K562 (cell line): ENCODE measurements at regions not wholly inside any gene's neighbourhood (a gene's known extent, or its start where the extent isn't known, plus 50 kb on each side); places are given as distances from the start of the nearest gene placed in this dataset.

ENCODE experiments used
- ATAC-seq: fragments of 200-7000 bp; cut with Tn5 transposase; 3 replicates; pipeline ENCODE4 v1.9.1; 2020; ENCODE audit warnings: moderate library complexity
- BruUV-seq: library from RNA; stranded (reverse); fragments of 400-500 nt; replicated peaks from 2 replicates; lab custom pipeline; 2021; lab: Mats Ljungman, UMichigan
- CTCF ChIA-PET: fragments of 300-600 bp; formaldehyde crosslinking; extraction: SDS; loops from one replicate; lab custom pipeline; 2021; ENCODE audit warnings: low intra/inter-chr PET ratio; lab: Yijun Ruan, JAX
- POLR2A ChIA-PET: fragments of 300-600, 350-650 bp; sonication (Branson Sonifier 250); formaldehyde crosslinking; extraction: SDS; loops from one replicate; lab custom pipeline; 2021; ENCODE audit warnings: antibody characterized with exemption, inconsistent platforms; lab: Yijun Ruan, JAX
- DNase-seq, 4 experiments: peaks; one replicate each; pipeline versions ENCODE4 v3.0.0 to v3.0.0-alpha.2; 2011 to 2018; ENCODE audit warnings: low spot score in 3 of 4, mixed read lengths in 3 of 4; ENCODE audit errors: extremely low read depth in 1 of 4
- FAIRE-seq: peaks from 2 replicates; lab custom pipeline; 2011; peaks lifted over from hg19 to GRCh38; lab: Jason Lieb, UNC
- H2AFZ ChIP-seq: 2 replicates; pipeline ENCODE4 v1.6.0; 2011; ENCODE audit warnings: low read depth, low read length, control low read depth, inconsistent platforms
- H3K27ac ChIP-seq: fragments of 200-600 bp; 3 replicates; pipeline ENCODE4 v1.8.0; 2011; ENCODE audit warnings: low read depth, mild to moderate bottlenecking, control low read depth, inconsistent platforms, low read length, moderate library complexity, mixed read lengths; ENCODE audit errors: extremely low read depth
- H3K27me3 ChIP-seq, 2 experiments: fragments of 300-600 bp in 1 of 2; 2 replicates in 1 of 2; 3 replicates in 1 of 2; pipeline versions ENCODE4 v1.6.0 to v1.8.0; 2011; ENCODE audit warnings: inconsistent platforms in 2 of 2, low read length in 2 of 2, mild to moderate bottlenecking in 1 of 2, mixed read lengths in 1 of 2, moderate library complexity in 1 of 2; ENCODE audit not compliant: control insufficient read depth in 2 of 2, insufficient read depth in 2 of 2
- H3K36me3 ChIP-seq: fragments of 300-600 bp; 3 replicates; pipeline ENCODE4 v1.8.0; 2011; ENCODE audit warnings: mild to moderate bottlenecking, low read length, inconsistent platforms; ENCODE audit not compliant: control insufficient read depth, insufficient read depth
- H3K4me1 ChIP-seq, 2 experiments: fragments of 200-600 bp in 1 of 2; replicated peaks in 1 of 2; 2 replicates in 1 of 2; 3 replicates in 1 of 2; pipeline versions ENCODE4 v1.5.1 to v1.8.0; 2011; ENCODE audit warnings: inconsistent platforms in 2 of 2, low read length in 2 of 2, mild to moderate bottlenecking in 1 of 2, mixed read lengths in 1 of 2, moderate library complexity in 1 of 2; ENCODE audit not compliant: control insufficient read depth in 2 of 2, insufficient read depth in 2 of 2
- H3K4me2 ChIP-seq: 2 replicates; pipeline ENCODE4 v1.6.1; 2011; ENCODE audit warnings: low read length, control low read depth, inconsistent platforms, mixed read lengths; ENCODE audit not compliant: insufficient read depth
- H3K4me3 ChIP-seq: fragments of 200-600 bp; sonication (generic), shearing (Covaris generic); 2 replicates; pipeline ENCODE4 v1.5.1; 2016; ENCODE audit warnings: control low read depth, inconsistent platforms
- H3K79me2 ChIP-seq: fragments of 200-600 bp; 3 replicates; pipeline ENCODE4 v1.8.0; 2011; ENCODE audit warnings: low read length, inconsistent platforms; ENCODE audit not compliant: control insufficient read depth, insufficient read depth
- H3K9ac ChIP-seq, 2 experiments: 2 replicates each; pipeline versions ENCODE4 v1.6.0 to v1.6.1; 2011; ENCODE audit warnings: low read depth in 2 of 2, low read length in 2 of 2, control low read depth in 1 of 2, inconsistent platforms in 1 of 2, mild to moderate bottlenecking in 1 of 2, mixed read lengths in 1 of 2; ENCODE audit not compliant: insufficient read depth in 1 of 2
- H3K9me1 ChIP-seq: one replicate; pipeline ENCODE4 v1.6.0; 2011; ENCODE audit warnings: inconsistent platforms, mild to moderate bottlenecking, low read length, moderate library complexity; ENCODE audit not compliant: control insufficient read depth, insufficient read depth
- H3K9me3 ChIP-seq: replicated peaks from 2 replicates; pipeline ENCODE4 v1.5.1; 2011; ENCODE audit warnings: low read depth, low read length, inconsistent platforms; ENCODE audit not compliant: control insufficient read depth, insufficient read depth
- H4K20me1 ChIP-seq: replicated peaks from 2 replicates; pipeline ENCODE4 v1.6.1; 2011; ENCODE audit warnings: low read length, inconsistent platforms, mixed read lengths; ENCODE audit not compliant: control insufficient read depth, insufficient read depth
- CCNT2 ChIP-seq: IDR thresholded peaks from 2 replicates; pipeline ENCODE4 v1.6.1; 2011; ENCODE audit warnings: borderline replicate concordance, low read depth, mild to moderate bottlenecking, moderate library complexity, mixed read lengths, low read length; ENCODE audit not compliant: insufficient read length; ENCODE audit errors: extremely low read depth
- CSDE1 ChIP-seq, 2 experiments: fragments of 450-650 bp; IDR thresholded peaks; 2 replicates each; pipeline ENCODE4 v1.6.1; 2016; ENCODE audit warnings: mild to moderate bottlenecking in 1 of 2
- JUNB ChIP-seq: fragments of 450-650 bp; formaldehyde crosslinking; conservative IDR thresholded peaks from 2 replicates; pipeline ENCODE4 v1.4.0; 2020; ENCODE audit warnings: mild to moderate bottlenecking
- POLR2H ChIP-seq: IDR thresholded peaks from 2 replicates; pipeline ENCODE4 v1.6.1; 2016; ENCODE audit warnings: missing genetic modification characterization, low read depth, mild to moderate bottlenecking, control low read depth, missing compliant biosample characterization, moderate library complexity
- RHOXF2B ChIP-seq: fragments of 250-450 bp; sonication (Bioruptor Pico); conservative IDR thresholded peaks from 2 replicates; pipeline ENCODE4 v1.5.1; 2021
- WHSC1 ChIP-seq: IDR thresholded peaks from one replicate; pipeline ENCODE4 v1.6.1; 2012; ENCODE audit warnings: low read length, control low read depth, inconsistent platforms
- ZNF79 ChIP-seq: fragments of 250-450 bp; sonication (Bioruptor Pico); IDR thresholded peaks from 2 replicates; pipeline ENCODE4 v1.4.0; 2020; ENCODE audit warnings: low read depth, mild to moderate bottlenecking, moderate library complexity
- in situ Hi-C: fragments of 300-500 bp; cut with MboI; formaldehyde crosslinking; loops from 4 replicates; pipeline ENCODE4 v1.15.0; 2018; ENCODE audit warnings: inconsistent platforms, mixed read lengths
- intact Hi-C: fragments of 100-400 bp; cut with micrococcal nuclease; formaldehyde crosslinking; loops from 2 replicates; pipeline ENCODE4 v1.14.2; 2022
- TF ChIP-seq, protein P1 (sequence below): sonication (generic); formaldehyde crosslinking; IDR thresholded peaks from 2 replicates; pipeline ENCODE4 v1.8.0; 2022; ENCODE audit warnings: missing genetic modification reagents, mild to moderate bottlenecking, borderline replicate concordance

DNA sequence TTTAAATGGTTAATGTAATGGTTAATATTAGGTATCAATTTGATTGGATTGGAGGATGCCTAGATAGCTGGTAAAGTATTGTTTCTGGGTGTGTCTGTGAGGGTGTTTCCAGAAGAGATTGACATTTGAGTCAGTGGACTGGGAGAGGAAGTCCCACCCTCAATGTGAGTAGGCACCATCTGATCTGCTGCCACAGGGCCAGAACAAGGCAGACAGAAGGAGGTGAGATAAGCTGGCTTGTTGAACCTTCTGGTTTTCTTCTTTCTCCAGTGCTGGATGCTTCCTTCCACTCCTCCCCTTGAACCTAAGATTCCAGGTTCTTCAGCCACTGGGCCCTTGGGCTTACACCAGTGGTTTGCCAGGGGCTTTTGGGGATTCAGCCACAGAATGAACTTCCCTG, 756.5 kb upstream of the LRFN5 start:
- Histone ChIP-seq H3K4me1 (no peaks in the 10 kb centered on the region), H4K20me1 (no peaks in the 10 kb centered on the region), H3K9me3 (no peaks in the 10 kb centered on the region), H3K36me3 (no peaks in the 10 kb centered on the region), H3K4me2 (no peak overlapping the region), H3K9ac (no peak overlapping the region), H3K9me1 (no peaks in the 10 kb centered on the region)
- ATAC-seq: no peak
- POLR2A ChIA-PET: no interaction called here
- no peak for FAIRE-seq
- no peak for TF ChIP-seq CCNT2
- TF ChIP-seq ZNF79 (CRISPR knock-in tag): no peak
- no peak for TF ChIP-seq RHOXF2B (CRISPR knock-in tag)
- TF ChIP-seq CSDE1 (IDR thresholded peaks at IDR 0.05): no peak
- TF ChIP-seq, protein P1, sequence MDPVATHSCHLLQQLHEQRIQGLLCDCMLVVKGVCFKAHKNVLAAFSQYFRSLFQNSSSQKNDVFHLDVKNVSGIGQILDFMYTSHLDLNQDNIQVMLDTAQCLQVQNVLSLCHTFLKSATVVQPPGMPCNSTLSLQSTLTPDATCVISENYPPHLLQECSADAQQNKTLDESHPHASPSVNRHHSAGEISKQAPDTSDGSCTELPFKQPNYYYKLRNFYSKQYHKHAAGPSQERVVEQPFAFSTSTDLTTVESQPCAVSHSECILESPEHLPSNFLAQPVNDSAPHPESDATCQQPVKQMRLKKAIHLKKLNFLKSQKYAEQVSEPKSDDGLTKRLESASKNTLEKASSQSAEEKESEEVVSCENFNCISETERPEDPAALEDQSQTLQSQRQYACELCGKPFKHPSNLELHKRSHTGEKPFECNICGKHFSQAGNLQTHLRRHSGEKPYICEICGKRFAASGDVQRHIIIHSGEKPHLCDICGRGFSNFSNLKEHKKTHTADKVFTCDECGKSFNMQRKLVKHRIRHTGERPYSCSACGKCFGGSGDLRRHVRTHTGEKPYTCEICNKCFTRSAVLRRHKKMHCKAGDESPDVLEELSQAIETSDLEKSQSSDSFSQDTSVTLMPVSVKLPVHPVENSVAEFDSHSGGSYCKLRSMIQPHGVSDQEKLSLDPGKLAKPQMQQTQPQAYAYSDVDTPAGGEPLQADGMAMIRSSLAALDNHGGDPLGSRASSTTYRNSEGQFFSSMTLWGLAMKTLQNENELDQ (CRISPR knock-in tag): no peak
- TF ChIP-seq JUNB (CRISPR knock-in tag): no peak
- TF ChIP-seq POLR2H (tag): no peak
- TF ChIP-seq WHSC1: no peak
- TF ChIP-seq, all 486 proteins: peak for 0
- H3K79me2 ChIP-seq: no peaks in the 10 kb centered on the region
- DNase-seq: no peak
- H2AFZ ChIP-seq: no peak overlapping the region
- in situ Hi-C loops: no loop called here
- intact Hi-C loops: no loop called here
- CTCF ChIA-PET: no interaction called here
- no peak overlapping the region for H3K27ac ChIP-seq
- H3K4me3 ChIP-seq: no peak overlapping the region
- no peaks in the 10 kb centered on the region for H3K27me3 ChIP-seq
- no TSS peak for BruUV-seq
